GM19238 (cell line): ENCODE measurements at regions not wholly inside any gene's neighbourhood (a gene's known extent, or its start where the extent isn't known, plus 50 kb on each side); places are given as distances from the start of the nearest gene placed in this dataset.
A peak's percentile ranks its signal among the peaks of the same experiment; 100 is the strongest.
"Not testable (repeated sequence)": the region's sequence is repeated elsewhere in the genome, so short reads cannot be mapped to it uniquely, and the experiment has no call there.

Experiments
- DNase-seq: peaks from one replicate; pipeline ENCODE4 v3.0.0; 2011; ENCODE audit warnings: low spot score; ENCODE audit not compliant: insufficient read length

DNA sequence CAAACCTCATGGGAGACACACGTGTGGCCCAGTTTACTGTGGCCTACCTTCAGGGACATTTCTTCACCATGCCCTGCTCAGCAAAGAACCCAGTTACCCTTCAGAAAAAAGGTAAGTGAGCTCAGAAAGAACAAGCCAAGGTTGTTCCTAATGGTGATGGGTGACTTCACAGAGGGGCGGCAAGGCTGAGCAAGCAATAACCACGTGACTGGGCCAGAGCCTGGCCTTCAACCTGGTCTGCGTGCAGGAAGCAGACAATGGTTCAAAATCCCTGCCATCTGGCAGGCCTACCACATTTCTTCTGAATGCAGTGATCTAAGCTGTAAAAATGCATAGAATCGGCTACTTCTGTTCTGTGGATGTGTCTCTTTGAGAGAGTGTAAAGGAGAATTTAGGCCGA is 115.5 kb upstream of the CST7 start:
- no peak for DNase-seq

DNA sequence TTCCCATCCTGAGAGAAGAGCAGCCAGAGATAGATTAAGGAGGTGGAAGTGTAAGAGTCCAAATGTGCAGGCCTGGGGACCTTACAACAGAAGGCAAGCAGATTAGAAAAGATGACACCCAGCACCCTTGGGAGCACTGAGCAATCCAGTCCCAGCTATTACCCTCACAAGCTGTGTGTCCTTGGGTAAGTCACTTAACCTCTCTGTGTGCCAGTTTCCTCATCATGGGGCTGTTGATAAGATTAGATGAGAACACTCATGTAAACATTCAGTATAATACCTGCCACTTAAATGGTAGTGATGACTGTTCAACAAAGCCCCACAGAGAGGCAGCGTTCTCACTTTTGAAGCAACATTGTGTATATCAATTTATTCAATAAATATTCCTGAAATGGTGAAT is 114.8 kb upstream of the CST7 start:
- DNase-seq: no peak

DNA sequence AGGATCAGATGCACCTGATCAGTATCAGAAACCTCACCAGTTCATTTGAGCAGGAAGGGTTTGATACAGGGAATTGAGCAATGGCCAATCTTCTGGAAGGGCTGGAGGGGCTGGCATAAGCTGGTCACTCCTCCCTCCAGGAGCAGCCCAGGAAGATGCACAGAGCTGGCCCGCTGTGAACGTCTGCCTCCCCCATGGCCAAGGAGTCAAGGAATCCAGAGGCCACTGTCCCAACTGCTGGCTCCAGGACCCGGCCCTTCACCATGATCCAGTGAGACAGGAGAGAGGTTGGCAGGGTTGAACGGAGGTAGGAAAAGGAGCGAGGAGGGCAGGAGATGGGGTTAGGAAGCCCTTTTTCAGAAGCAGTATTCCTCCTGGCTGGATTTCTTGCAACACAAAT is 113.9 kb upstream of the CST7 start:
- DNase-seq: no peak

DNA sequence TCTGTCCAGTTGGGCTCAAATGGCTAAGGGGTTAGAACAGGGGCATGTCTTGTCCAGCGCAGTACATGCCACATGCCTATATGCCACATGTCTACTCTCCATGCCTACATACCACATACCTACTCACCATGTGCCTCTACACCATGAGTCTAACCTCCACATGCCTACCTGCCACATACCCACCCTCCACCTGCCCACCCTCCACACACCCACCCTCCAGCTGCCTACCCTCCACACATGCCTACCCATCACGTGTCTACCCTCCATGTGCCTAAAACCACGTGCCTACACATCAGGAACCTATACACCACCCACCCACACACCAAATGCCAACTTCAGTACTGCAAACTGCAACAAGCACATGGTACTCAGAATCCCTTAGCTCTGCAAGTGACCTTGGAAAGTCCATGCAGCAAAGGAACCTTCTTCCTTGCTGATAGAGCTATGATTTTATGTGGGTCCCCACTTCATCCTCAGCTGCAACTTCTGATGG is 113.0 kb upstream of the CST7 start:
- no peak for DNase-seq

DNA sequence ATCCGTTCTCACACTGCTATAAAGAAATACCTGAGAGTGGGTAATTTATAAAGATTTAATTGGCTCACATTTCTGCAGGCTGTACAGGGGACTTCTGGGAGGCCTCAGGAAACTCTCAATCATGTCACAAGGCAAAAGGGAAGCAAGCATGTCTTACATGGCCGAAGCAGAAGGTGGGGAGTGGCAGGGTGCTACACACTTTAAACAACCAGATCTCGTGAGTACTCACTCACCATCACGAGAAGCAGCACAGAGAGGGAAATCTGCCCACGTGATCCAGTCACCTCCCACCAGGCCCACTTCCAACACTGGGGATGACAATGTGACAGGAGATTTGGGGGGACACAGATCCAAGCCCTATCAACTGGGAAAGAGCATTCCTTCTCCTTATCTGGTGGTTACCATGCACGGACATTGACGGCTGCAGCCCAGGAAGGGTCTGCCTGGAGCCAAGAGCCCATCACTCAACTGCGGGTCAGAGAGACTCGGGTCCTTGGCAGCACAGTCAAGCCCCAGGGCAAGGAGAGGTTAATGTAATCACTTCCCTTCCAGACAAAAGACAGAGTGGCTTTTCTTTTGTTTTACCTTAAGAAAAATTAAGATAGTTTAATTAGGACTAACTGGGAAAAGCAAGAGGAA is 112.3 kb upstream of the CST7 start:
- no peak for DNase-seq

DNA sequence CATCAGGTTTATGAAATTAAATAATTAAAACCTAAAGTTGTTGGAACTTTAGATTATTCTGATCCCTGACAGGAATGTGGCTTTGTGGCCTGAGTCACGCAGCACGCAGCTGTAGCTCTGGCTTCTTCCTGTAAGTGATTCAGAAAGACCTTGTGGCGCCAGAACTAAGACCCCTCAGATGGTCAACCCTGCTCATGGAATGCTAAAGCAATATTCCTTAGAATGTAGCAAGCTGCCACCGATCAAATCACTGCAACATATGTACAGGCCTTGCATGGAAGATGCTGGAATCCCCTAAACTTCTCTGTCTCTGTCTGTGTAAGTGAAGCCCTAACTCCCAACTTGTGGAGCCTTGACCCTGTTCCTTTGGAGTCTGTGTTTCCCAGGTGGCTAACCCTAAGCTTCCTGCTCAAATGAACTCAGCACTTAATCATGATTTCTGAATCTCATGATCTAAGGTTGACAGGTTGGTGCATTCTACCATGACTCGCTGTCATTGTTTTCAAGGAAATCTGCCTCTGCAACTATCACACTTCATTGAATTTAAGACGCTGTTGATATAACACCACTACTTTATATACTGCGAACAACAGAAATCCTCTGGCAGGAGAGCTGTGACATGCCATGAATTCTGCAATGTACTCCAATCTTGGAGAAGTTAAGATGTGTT is 111.2 kb upstream of the CST7 start:
- DNase-seq: no peak

DNA sequence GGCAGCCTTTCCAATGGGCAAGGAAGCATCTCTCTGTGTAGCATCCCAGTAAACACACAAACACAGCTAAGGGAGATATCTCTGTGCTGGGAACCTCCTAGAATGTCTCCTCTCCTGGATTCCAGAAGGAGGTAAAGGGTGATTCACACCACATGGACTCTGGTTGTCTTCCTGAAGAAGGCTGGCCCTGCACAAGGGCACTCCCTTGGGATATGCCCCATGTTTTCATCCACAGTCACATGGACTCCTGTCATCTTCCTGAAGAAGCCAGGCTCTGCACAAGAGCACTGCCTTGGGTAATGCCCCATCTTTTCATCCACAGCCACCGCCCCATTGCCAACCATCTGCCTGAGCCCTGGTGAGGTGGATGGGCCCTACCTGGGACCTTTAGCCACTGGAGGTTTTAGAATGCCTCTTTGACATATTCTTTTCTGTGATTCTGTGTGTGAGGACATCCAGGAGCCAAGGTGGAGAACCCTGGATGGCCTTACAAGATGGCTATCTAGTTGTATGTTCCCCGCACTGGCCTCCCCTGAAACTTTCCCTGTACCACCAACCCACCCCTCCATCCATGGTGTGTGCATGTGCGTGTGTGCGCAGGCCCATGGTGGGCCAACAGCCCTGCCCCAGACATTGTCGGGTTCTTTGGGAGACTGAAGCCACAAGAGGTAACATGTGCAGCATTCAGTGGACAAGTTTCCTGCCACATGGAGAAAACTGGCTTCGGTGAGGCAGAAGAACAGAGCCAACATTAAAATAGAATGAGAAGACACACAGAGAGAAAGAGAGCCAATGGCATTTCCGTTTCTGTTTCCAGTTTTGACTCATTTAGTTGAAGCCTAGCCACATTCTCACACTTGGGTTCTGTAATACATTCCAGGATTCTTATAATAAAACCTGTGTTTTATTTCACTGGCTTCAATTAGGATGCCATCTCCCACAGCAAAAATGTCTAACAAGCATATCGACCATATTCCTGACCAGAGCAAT is 110.2 kb upstream of the CST7 start:
- no peak for DNase-seq

DNA sequence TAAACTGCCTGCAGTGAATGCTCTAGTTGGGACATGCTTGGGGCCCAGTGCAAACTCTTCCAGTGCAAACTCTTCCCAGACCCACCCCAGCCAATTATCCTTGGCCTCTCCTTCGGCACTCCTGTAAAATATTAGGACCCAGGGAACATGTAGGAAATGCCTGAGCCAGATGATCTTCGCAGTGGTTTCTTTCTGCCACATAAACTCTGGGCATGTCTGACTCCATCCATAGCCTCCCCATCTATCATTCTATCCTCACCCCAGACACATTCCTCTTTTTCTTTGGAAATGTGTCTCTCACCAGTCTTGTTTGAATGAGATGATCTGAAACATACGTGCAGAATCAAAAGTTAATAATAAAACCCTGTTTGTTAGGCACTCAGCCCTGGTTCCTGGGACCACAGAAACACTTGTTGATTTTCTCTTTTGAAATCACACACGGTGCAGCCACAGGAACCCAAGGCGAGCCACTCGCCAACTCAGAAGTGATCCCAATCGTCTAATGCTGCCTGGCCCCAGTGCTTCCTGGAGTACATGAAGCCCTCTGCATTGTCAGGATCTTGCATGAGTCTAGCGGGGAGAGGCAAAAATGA is 108.9 kb upstream of the CST7 start:
- DNase-seq: no peak

DNA sequence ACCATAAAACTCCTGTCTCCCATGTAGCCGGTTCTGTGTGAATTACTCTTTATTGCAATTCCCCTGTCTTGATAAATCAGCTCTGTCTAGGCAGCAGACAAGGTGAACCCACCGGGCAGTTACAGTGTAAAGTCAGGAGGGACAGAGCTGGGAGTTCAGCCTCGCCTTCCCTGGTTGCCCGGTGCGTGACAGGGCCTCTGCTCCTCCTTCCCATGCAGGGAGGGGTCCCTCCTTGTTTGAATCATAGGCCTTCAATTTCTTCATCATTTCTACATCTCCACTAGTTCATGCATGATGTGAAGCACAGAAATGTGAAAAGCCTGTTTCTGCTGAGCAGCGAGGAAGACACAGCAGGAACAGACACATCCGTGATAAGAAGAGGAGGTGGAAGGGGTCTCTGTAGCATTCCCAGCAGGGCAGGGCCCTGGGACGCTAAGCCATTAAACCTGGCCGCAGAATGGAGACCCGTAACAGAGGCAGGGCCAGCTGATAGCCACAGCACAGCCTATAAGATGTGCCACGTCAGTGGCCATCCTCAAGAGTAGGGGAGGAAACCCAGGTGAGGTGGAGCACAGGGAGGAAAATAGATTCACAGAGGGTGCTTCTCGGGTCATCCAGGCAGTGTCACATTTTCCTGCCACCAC is 106.7 kb upstream of the CST7 start:
- no peak for DNase-seq

DNA sequence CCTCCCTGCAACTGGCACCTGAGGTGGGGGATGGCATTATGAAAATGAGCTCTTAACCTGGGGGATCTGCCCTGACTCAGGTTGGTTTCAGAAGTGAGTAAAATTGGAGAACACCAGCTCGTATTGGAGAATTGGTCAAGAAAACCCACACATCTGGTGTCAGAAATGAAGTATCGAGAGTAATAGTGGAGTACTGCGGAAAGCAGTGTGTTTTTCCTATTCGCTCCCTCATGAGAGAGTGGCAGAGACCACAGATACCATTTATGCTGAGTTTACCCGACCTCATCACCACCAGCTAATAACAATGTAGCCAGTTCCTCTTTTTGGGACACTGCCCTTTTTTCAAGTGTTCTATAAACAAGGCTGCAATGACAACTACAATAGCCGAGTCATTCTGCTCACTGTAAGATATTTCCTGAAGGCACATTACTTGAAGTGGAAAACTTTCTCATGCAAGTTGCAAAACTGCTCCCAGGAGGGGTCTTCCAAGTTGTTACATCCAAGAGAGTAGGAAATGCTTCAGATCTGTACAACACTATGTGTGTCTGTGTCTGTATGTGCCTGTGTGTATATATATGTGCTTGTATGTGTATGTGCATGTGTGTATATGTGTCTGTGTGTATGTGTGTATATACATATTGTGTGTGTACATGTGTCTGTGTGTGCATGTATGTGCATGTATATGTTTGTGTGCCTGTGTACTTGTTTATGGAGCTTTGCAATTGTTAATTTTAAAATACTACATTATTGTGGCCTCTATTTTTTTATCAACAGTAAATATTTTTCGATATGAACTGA is 106.0 kb upstream of the CST7 start:
- DNase-seq: peak; percentile 39

DNA sequence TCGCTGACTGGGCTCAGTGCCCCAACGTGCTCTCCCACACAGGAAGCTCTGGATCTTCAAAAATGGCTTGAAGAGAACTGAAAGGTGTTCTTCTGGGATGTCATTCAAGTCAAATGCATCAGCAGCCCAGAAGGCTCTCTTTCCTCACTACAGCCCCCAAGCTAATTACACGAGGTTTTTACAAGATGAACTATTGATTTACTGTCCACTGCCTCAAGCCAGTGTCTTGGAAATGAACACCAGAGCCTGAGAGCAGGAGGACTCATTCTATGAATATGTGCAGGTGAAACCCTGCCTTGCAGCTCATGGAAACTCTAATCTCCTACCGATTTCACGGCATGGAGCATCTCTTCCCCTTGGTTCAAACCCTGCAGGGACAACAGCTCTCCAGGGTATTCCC is 98.9 kb upstream of the CST7 start:
- DNase-seq: no peak

DNA sequence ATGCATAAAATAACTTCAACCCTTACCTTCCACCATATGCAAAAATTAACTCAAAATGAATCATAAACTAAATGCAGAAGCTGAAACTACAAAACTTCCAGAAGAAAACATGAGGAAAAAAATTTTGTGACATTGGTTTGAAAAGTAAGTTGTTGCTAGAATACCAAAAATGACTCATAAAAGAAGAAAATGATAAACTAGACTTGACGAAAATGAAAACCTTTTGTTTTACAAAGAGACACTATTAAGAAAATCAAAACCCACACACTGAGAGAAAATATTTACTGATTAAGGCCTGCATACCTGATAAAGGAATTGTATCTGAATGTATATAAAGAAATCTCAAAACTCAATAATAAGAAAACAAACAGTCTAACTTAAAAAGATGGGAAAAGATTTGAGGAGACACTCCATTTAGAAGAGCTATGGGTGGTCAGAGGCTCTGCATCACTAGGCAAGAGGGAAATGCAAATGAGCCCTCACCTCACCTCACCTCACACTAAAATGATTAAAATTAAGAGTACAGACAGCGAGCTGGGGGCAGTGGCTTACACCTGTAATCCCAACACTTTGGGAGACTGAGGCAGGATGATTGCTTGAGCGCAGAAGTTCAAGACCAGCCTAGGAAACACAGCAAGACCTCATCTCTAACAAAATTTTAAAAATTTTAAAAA is 97.6 kb upstream of the CST7 start:
- DNase-seq: no peak

DNA sequence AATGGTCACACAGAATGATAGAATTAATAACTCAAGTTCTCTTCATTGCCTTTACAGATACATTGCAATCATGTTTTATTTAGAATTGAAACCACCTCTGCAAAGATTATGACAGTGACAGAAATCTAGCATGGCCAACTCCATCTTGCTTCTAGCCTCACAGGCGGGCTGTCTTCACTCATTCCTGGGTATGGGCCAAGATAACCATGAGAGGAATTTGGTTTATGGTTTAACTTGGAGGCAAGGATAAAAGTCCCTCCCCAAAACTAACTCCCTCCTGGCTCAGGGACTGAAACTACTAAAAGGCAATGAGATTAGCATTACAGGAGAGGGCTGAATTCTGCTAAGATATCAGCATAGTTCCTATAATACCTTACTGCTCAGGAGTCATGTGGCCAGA is 95.2 kb upstream of the CST7 start:
- no peak for DNase-seq

DNA sequence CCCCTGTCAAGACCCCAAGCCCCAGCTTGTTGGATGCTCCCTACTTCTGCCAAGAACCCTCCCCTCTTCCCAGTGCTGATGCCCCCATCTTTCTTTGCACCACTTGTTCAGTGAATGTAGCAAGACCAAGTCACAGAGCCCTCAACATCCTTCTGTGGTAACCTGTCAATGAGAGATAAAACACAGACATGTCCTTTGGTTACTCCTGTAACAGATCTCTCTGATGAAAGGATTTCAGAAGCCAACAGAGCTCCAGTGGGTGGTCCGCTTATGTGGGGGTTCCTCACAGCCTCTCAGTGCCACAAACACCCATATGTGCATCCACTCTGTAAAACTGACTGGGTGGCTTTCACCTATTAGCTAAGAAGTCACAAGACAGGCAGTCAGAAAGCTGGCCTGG is 93.2 kb upstream of the CST7 start:
- no peak for DNase-seq

DNA sequence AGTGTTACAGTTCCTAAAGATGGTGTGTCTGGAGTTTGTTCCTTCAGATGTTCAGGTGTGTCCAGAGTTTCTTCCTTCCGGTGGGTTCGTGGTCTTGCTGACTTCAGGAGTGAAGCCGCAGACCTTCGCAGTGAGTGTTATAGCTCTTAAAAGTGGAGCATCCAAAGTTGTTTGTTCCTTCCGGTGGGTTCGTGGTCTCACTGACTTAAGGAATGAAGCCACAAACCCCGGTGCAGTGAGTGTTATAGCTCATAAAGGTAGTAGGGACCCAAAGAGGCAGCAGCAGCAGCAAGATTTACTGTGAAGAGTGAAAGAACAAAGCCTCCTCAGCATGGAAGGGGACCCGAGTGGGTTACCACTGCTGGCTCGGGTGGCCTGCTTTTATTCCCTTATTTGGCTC is 90.6 kb upstream of the CST7 start:
- not testable (repeated sequence) for DNase-seq

DNA sequence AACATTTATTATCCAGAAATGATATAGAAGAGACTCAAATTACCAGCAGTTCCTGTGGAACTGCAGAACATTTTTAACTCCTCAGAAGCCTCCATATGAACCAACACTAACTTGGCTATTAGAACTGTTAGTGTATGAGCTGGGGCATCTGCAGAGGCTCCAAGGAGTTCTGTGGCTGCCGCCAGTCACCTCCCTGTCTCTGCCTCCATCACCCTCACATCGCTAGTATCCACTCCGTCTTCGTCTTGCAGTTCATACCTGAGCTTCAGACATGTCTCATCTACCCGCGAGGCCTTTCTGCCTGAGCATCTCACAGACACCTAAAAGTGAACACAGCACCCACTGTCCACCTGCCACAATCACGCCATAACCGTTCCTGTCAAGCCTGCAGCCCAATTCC is 89.5 kb upstream of the CST7 start:
- DNase-seq: no peak

DNA sequence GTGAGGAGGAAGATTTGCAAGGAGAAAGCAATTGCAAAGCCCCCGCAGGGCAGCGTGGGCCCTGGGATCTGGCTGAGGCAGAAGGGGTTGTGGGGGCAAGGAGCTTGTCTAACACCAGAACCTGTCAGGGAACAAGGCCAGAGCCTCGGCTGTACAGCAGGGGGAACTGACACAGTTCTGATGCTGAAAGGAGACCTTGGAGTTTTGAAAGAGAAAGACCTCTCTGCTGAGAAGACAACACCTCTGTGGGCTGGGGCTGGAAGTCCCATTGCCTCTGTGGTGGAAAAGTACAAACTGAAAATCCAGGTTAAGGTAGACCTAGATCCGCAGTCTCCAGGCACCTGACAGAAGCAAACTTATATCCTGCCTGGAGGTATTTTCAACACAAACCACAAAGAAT is 86.9 kb upstream of the CST7 start:
- DNase-seq: no peak

DNA sequence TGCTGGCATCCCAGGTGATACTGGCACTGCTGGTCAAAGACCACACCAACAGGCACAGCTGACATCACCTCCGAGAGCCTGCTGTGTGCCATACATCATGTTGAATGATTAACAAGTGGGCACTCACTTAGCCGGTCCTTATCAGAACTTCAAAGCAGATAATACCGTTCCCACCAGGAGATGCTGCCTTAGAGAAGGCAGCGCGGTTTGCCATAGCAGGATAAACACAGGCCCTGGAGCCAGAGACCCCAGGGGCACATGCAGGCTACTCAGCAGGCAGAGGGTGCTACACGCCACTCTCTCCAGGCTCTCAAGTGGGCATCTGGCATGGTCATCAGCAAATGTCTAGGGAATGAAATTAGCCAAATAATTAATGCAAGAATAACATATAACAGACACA is 86.5 kb upstream of the CST7 start:
- DNase-seq: no peak

DNA sequence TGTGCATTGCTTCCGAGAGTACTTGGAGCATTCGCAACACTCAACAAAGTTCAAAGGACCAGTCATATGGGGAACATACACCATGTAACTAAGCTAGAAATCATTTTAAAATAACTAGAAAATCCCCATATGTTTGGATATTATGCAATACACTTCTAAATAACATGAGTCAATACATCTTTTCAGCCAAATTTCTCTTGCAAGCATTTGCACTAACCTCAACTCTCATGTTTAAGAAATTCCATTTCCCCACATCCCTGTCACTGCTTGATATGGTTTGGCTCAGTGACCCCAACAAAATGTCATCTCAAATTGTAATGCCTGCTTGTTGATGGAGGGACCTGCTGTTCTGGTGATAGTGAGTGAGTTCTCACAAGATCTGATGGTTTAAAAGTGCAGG is 85.7 kb upstream of the CST7 start:
- no peak for DNase-seq

DNA sequence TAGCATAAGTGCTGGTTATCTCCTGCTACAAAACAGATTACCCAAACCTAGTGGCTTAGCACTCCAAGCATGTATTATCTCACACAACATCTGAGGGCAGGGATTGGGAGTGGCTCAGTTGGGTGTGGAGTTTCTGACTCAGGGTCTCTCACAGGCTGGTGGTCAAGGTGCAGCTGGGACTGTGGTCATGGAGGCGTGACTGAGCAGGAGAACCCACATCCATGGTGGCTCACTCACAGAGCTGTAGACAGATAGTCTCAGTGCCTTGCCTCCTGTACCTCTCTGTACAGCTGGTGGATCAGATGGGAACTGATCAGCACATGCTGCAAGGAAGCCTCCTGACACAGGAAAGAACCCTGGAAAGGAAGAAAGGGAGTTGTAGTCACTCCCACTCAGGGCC is 83.1 kb upstream of the CST7 start:
- no peak for DNase-seq
